ENCODE measurements at regions not wholly inside any gene's neighbourhood (a gene's known extent, or its start where the extent isn't known, plus 50 kb on each side); places are given as distances from the start of the nearest gene placed in this dataset.

DNA sequence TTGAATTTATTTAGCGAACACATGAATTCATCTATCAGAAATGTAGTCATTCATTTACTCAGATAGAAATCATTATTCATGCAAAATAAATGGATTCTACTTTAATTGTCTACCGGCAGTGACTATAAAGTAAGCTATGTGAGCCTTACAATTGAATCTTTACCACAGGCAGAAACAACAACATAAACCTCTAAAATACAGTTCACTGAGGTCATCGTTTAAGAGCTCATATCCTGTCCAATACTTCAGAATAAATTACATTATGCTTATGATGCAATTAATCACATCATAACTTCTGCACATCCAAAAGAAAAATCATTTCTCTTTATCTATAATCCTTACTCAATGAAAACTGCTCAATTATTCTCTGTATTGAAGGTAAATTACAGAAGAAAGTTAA lies 244.7 kb downstream of the HNMT start:
- Histone ChIP-seq H3K4me1 (no peaks in the 10 kb centered on the region), H3K9me3 (replicated peaks) (no peaks in the 10 kb centered on the region), H3K36me3 (no peaks in the 10 kb centered on the region), H3K27ac (no peak overlapping the region), H3K4me3 (no peak overlapping the region), H3K27me3 (no peaks in the 10 kb centered on the region)
- DNase-seq, result no peak

DNA sequence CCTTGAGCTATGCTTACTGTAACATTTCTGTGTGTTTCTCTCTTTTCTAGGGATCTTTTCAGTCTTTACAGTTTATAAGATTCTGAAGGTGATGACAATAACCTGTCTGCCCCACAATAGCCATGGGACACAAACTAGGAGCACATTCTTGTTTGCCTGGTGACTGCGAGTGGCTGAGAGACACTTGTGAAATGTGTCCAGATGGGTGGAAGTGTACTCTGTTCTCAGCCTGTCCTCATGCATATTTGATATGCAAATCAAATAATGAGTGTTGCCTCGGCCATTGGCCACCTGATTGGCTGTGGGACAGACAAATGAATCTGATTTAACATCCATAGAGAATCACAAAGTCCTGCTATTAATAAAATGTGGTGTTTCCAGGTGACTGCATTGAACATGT lies 246.2 kb downstream of the HNMT start:
- Histone ChIP-seq H3K9me3 (replicated peaks) (no peaks in the 10 kb centered on the region), H3K4me3 (no peak overlapping the region), H3K36me3 (no peaks in the 10 kb centered on the region), H3K27ac (no peak overlapping the region), H3K27me3 (no peaks in the 10 kb centered on the region), H3K4me1 (no peaks in the 10 kb centered on the region)
- no peak for DNase-seq

DNA sequence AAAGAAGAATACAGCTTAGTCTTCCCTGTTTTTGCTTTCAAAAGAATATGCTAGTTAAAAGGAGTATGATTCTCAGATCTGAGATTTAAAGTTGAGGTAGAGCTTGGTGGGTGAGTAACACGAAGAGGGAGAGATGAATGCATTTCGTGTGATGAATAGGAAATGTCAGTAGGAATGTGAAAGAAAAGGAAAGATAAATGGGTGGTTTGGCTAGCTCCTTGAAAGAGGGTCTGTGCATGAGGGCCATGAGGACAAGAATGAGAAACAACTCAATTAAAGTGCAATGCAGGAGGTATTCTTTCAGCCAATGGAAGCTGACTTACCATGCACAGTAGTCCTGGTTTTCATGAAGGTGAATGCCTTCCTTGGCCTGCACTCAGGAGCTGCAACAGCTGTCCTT lies 248.2 kb downstream of the HNMT start:
- Histone ChIP-seq H3K36me3 (no peaks in the 10 kb centered on the region), H3K27me3 (no peaks in the 10 kb centered on the region), H3K4me1 (no peaks in the 10 kb centered on the region), H3K9me3 (replicated peaks) (no peaks in the 10 kb centered on the region), H3K4me3 (no peak overlapping the region), H3K27ac (no peak overlapping the region)
- DNase-seq, result no peak

DNA sequence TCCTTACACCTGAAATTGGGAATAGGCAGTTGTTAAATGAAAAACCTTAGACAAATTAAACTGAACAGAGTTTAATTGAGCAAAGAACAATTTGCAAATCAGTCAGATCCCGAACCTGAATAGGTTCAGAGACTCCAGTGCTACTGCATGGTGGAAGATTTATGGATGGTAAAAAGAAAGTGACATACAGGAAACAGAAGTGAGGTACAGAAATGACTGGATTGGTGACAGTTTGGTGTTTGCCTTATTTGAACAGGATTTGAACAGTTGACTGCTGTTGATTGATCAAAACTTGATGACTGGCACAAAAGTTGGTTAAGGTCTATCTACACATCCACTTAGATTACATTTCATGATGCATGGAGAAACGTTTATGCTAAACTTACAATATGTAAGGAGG lies 248.8 kb downstream of the HNMT start:
- no peaks in the 10 kb centered on the region for H3K4me1 ChIP-seq
- H3K27me3 ChIP-seq, result no peaks in the 10 kb centered on the region
- no peak overlapping the region for H3K4me3 ChIP-seq
- no peaks in the 10 kb centered on the region for H3K9me3 ChIP-seq (replicated peaks)
- no peak overlapping the region for H3K27ac ChIP-seq
- no peak for DNase-seq
- no peaks in the 10 kb centered on the region for H3K36me3 ChIP-seq

DNA sequence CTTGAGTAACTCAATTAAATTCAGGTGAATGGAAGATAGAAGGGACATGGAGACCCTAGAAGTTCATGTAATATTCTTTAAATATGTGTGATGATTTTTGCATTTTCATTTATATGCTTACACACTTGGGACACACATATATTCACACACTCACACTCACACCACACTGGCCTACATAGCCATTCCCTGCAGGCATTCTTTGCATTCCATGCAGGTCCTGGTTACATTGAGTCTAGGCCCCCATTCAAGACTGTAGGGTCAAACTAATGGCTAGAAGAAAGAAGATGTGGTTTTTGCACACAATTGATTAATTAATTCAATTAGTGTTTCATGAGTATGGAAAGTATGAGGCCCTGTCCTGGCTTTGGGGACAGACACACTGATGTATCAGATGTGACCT lies 249.4 kb downstream of the HNMT start:
- Histone ChIP-seq H3K9me3 (replicated peaks) (no peaks in the 10 kb centered on the region), H3K4me3 (no peak overlapping the region), H3K27me3 (no peaks in the 10 kb centered on the region), H3K36me3 (no peaks in the 10 kb centered on the region), H3K27ac (no peak overlapping the region), H3K4me1 (no peaks in the 10 kb centered on the region)
- no peak for DNase-seq

DNA sequence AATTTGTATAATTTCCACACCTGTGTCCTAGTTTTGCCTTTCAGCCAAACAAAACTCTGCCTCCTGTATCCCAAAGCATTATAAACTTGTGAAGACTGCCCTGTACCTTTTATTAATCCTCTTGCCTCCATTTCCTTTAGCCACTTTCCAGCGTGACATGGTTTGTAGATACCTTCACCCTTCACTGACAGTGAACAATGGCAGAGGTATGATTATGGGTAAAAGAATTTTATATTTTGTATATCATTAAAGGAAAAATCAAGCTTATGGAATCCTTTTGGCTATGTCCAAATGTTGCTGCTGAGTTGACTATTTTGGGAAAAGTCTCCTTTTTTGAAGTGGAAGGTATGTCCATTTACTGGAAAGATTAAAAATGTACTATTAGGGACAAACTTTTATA lies 251.7 kb downstream of the HNMT start:
- Histone ChIP-seq H3K9me3 (replicated peaks) (no peaks in the 10 kb centered on the region), H3K27ac (no peak overlapping the region), H3K27me3 (no peaks in the 10 kb centered on the region), H3K4me3 (no peak overlapping the region), H3K4me1 (no peaks in the 10 kb centered on the region), H3K36me3 (no peaks in the 10 kb centered on the region)
- no peak for DNase-seq

DNA sequence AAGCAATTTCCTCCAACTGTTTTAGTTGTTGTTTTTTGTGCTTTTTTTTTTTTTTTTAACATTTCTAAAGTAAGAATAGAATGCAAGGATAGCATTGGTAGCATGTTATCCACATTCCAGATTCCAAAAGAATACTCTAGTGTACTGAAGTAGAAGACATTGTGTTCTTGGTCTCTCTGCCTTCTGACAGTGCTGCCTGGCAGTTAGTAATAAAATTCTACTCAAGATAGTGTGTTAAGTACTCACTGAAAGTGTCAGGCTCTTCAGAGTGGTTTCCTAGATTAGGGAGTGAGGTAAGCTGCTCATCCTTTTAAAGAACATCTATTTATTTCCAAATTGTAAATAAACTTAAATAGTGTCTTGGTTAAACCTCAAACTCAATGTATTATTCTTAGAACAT lies 253.7 kb downstream of the HNMT start:
- no peak for DNase-seq
- H3K27ac ChIP-seq, result no peak overlapping the region

DNA sequence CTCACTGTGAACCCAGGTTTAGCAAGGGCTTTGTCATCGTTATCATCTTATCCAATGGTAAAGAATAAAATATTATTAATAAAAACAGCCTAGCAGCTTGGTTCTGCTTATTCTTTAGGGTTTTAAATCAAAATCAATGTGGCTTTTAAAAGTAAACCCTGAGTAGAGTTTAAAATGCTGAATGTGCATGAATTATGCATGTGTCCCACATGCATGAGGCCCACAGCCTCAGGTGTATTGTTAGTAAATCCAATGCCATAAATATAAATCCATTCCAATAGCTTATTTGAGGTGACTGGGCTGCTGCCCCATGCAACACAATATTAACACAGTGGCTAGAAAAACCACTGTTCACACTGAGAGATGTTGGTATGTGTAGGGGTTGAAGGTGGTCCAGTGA lies 254.1 kb downstream of the HNMT start:
- no peak for DNase-seq
- Histone ChIP-seq H3K27me3 (no peaks in the 10 kb centered on the region), H3K4me3 (no peak overlapping the region), H3K36me3 (no peaks in the 10 kb centered on the region), H3K4me1 (no peaks in the 10 kb centered on the region), H3K9me3 (replicated peaks) (no peaks in the 10 kb centered on the region), H3K27ac (no peak overlapping the region)

More for the DNA sequence above, 253.7 kb downstream of the HNMT start:
- Histone ChIP-seq H3K36me3 (no peaks in the 10 kb centered on the region), H3K4me3 (no peak overlapping the region), H3K4me1 (no peaks in the 10 kb centered on the region), H3K9me3 (replicated peaks) (no peaks in the 10 kb centered on the region), H3K27me3 (no peaks in the 10 kb centered on the region)

DNA sequence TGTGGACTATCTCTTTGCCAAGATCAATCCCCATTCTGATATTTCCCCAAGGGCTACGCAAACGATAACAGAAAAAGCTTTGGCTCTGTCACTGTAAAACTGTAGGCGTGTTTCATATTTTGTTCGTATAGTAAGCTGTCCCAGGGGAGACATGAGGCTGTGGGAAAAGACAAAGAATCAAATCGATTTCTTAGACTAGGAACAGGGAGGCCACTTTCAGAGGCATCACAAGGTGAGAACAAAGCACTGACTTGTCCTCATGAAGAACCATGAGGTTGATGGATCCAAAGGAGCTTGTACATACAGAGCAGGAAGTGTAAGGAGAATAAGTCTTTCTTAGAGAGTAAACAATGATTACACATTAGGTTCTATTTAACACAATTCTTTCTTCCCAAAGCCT lies 255.7 kb downstream of the HNMT start:
- no peak for DNase-seq
- Histone ChIP-seq H3K27ac (no peak overlapping the region), H3K9me3 (replicated peaks) (no peaks in the 10 kb centered on the region), H3K27me3 (no peaks in the 10 kb centered on the region), H3K36me3 (no peaks in the 10 kb centered on the region), H3K4me3 (no peak overlapping the region), H3K4me1 (no peaks in the 10 kb centered on the region)

DNA sequence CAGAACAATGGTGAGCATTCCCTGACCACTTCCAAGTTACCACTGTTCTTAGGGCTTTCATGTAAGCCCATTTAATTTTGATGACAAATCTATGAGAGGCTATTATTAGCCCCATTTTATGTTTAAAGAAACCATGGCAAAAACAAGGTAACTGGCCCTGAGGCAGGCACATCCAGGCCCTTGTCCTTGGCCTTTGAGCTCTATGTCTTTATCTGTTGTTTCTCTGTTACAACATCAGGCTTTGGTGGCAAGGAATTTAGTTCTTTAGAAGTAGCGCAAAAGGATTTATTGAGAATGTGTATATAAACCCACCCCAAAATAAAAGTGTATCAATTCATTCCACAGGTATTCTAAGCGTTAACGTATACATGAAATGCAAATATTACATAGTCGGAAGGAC lies 257.1 kb downstream of the HNMT start:
- no peak for DNase-seq
- no peaks in the 10 kb centered on the region for H3K27me3 ChIP-seq

DNA sequence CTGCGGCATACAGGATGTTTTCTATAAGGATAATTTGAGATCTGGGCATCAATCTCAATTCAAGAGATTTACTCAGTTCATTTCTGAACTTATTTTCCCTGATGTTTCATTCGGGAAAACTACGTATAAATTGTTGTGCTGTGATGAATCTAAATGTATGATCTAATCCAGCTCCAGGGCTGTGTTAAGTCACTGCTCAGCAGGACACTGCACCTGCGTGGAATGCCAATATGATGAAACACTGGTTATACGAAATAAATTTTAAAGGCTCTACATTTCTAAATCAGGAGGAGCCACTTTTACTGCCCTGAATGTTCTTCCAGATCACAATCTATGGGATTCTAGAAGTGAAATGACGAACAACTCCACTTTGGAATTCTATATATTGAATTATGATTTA lies 259.0 kb downstream of the HNMT start:
- no peaks in the 10 kb centered on the region; the same call in 1 of the 2 replicates for H3K4me1 ChIP-seq
- no peak overlapping the region for H3K27ac ChIP-seq
- DNase-seq, result no peak
- H3K36me3 ChIP-seq, result no peaks in the 10 kb centered on the region
- no peaks in the 10 kb centered on the region for H3K27me3 ChIP-seq
- H3K4me3 ChIP-seq, result no peak overlapping the region
- no peaks in the 10 kb centered on the region for H3K9me3 ChIP-seq (replicated peaks)

More for the DNA sequence above, 257.1 kb downstream of the HNMT start:
- H3K27ac ChIP-seq, result no peak overlapping the region
- no peaks in the 10 kb centered on the region for H3K9me3 ChIP-seq (replicated peaks)
- no peak overlapping the region for H3K4me3 ChIP-seq
- no peaks in the 10 kb centered on the region for H3K36me3 ChIP-seq
- H3K4me1 ChIP-seq, result no peaks in the 10 kb centered on the region; the same call in 1 of the 2 replicates

DNA sequence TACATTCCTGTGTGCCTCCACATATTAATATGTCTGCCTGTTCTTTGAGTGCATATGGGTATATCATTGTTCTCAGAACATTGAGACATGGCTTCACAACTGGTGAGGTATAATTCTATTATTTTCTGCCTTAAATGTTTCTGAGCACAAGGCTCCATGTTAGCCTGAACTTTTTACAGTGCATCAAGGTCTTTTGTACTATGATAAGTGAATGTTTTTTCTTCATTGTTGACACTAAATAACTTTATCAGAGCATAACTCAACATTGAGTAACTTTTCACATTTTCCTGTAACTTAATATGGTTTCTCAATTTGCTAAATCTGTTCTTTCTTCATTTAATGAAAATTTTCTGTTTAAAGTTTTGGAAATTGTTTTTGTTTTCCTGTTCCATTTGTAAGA lies 262.9 kb downstream of the HNMT start:
- Histone ChIP-seq H3K36me3 (no peaks in the 10 kb centered on the region), H3K4me3 (no peak overlapping the region), H3K9me3 (replicated peaks) (no peaks in the 10 kb centered on the region), H3K27ac (no peak overlapping the region), H3K4me1 (no peaks in the 10 kb centered on the region; the same call in 1 of the 2 replicates), H3K27me3 (no peaks in the 10 kb centered on the region)
- no peak for DNase-seq

DNA sequence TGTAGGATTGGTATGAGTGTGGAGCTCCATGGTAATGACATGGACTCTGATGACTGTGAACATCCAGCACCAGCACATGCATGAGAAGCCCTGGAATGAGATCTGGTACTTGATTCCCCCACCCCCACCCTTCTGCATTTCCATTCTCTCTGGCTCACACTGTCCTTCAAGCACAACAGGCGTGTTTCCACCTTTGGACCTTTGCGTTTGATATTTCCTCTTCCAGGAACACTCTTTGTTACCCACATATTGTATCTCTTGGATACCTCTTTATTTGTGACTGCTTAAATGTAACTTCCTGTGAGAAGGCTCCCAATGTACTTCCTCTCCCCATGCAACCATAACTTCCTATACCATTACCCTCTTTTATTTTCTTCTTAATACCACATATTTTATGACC lies 263.8 kb downstream of the HNMT start:
- H3K27me3 ChIP-seq, result no peaks in the 10 kb centered on the region
- no peak overlapping the region for H3K27ac ChIP-seq
- no peaks in the 10 kb centered on the region; the same call in 1 of the 2 replicates for H3K4me1 ChIP-seq
- no peak overlapping the region for H3K4me3 ChIP-seq
- no peaks in the 10 kb centered on the region for H3K9me3 ChIP-seq (replicated peaks)
- DNase-seq, result no peak
- H3K36me3 ChIP-seq, result no peaks in the 10 kb centered on the region

DNA sequence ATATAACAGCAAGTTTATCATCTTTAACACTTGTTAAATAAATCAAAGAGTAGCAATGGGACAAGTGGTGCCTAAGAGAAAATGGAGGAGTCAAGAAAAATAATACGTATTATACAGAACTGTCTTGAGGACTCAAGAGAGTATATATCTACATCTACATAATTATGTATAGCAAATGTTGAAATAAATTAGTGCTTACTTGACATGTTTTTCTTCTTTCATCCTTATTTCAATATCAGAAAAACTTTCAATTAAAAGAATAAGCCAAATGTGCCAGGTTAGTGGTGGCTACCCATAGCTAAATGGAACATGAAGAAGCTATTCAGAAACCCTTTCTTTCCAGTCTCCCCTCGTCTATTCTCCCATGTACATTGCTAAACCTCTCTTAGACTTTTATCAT lies 267.3 kb upstream of the SPOPL start:
- H3K27me3 ChIP-seq, result no peaks in the 10 kb centered on the region
- no peak overlapping the region for H3K4me3 ChIP-seq
- H3K27ac ChIP-seq, result no peak overlapping the region
- H3K9me3 ChIP-seq (replicated peaks), result no peaks in the 10 kb centered on the region
- H3K4me1 ChIP-seq, result no peaks in the 10 kb centered on the region
- DNase-seq, result no peak
- no peaks in the 10 kb centered on the region for H3K36me3 ChIP-seq

DNA sequence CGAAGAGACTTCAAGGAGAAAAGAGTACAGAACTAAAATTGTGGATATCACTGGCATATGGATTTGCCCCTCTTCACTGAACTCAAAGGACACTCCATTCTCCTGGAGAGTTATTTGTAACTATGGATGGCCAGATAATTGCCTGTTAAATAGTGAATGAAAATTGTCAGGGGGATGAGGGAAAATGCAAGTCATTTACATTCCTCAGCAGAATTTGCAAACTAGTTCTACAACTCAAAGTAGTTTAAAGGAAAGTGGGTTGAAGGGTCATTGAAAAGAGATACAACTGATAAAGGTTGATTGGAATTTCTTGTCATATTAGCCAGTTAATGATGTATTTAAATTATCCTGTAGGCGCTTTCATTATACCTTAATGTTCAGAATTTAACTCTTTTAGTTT lies 266.5 kb upstream of the SPOPL start:
- Histone ChIP-seq H3K27me3 (no peaks in the 10 kb centered on the region), H3K4me3 (no peak overlapping the region), H3K36me3 (no peaks in the 10 kb centered on the region), H3K4me1 (no peaks in the 10 kb centered on the region), H3K27ac (no peak overlapping the region), H3K9me3 (replicated peaks) (no peaks in the 10 kb centered on the region)
- DNase-seq, result no peak

DNA sequence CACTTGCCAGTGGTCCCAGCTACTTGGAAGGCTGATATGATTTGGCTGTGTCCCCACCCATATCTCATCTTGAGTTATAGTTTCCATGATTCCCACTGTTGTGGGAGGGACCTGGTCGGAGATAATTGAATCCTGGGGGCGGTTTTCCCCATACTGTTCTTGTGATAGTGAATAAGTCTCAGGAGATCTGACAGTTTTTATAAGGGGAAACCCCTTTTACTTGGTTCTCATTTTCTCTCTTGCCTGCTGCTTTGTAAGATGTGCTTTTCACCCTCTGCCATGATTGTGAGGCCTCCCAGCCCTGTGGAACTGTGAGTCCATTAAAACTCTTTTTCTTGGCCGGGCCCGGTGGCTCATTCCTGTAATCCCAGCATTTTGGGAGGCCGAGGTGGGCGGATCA lies 265.4 kb upstream of the SPOPL start:
- H3K4me1 ChIP-seq, result no peaks in the 10 kb centered on the region
- no peak overlapping the region for H3K4me3 ChIP-seq
- H3K27ac ChIP-seq, result no peak overlapping the region
- H3K36me3 ChIP-seq, result no peaks in the 10 kb centered on the region
- no peaks in the 10 kb centered on the region for H3K9me3 ChIP-seq (replicated peaks)
- no peaks in the 10 kb centered on the region for H3K27me3 ChIP-seq
- DNase-seq, result no peak

Data from SJCRH30 (cell line).